Testis (tissue), 2 donors: ENCODE measurements at regions not wholly inside any gene's neighbourhood (a gene's known extent, or its start where the extent isn't known, plus 50 kb on each side); places are given as distances from the start of the nearest gene placed in this dataset.

Source experiments
- DNase-seq: peaks from one replicate; pipeline ENCODE4 v3.0.0-alpha.2; 2019
- H3K27ac ChIP-seq, 2 donors: fragments of 200-600 bp; sonication (generic); one replicate each; pipeline ENCODE4 v1.5.1; 2019
- H3K27me3 ChIP-seq: fragments of 200-600 bp; sonication (generic); one replicate; pipeline ENCODE4 v1.5.1; 2019
- H3K36me3 ChIP-seq: fragments of 200-600 bp; sonication (generic); one replicate; pipeline ENCODE4 v1.5.1; 2017; ENCODE audit warnings: low read depth; ENCODE audit errors: missing control alignments
- H3K4me1 ChIP-seq: fragments of 200-600 bp; sonication (generic); one replicate; pipeline ENCODE4 v1.5.1; 2019
- H3K4me3 ChIP-seq, 2 donors: fragments of 200-600 bp; sonication (generic); one replicate each; pipeline ENCODE4 v1.5.1; 2017 to 2019
- H3K9me3 ChIP-seq: fragments of 200-600 bp; sonication (generic); one replicate; pipeline ENCODE4 v1.5.1; 2017
- CTCF ChIP-seq, 3 experiments: fragments of 450-650 bp in 2 of 3; fragments of 200-600 bp in 1 of 3; sonication (generic) in 1 of 3; IDR thresholded peaks; one replicate each; pipeline ENCODE4 v1.5.1; 2016 to 2019; ENCODE audit warnings: antibody characterized with exemption in 3 of 3, mild to moderate bottlenecking in 2 of 3, moderate library complexity in 1 of 3
- POLR2A ChIP-seq: fragments of 450-650 bp; IDR thresholded peaks from one replicate; pipeline ENCODE4 v1.6.1; 2017; ENCODE audit warnings: antibody characterized with exemption, mild to moderate bottlenecking, moderate library complexity
- WGBS, 2 donors: methylation state at CpG; one replicate each; pipeline ENCODE4 v1.1.5; 2018; 5-methylcytosine and 5-hydroxymethylcytosine counted together
- intact Hi-C: fragments of 100-400 bp; cut with DNase I; formaldehyde crosslinking; loops from one replicate; pipeline ENCODE4 v1.15.1; 2023; ENCODE audit warnings: low total_unique reads

- 78 to 82% methylated on average over 3 of the region's 3 CpGs for WGBS, 2 donors
- H3K27me3 ChIP-seq, result no peaks in the 10 kb centered on the region
- H3K4me1 ChIP-seq, result no peaks in the 10 kb centered on the region
- intact Hi-C loops, result no loop called here
- H3K9me3 ChIP-seq, result no peaks in the 10 kb centered on the region
- TF ChIP-seq CTCF (IDR thresholded peaks at IDR 0.05), result no peak
- TF ChIP-seq POLR2A, result no peak
- DNase-seq, result no peak
- no peaks in the 10 kb centered on the region for H3K36me3 ChIP-seq
- no peak overlapping the region for H3K27ac ChIP-seq
- no peak overlapping the region for H3K4me3 ChIP-seq
Measured at GRCh38 chr5:136522217-136522956, 157.0 kb upstream of the TRPC7 start.

- no peak for DNase-seq
- no peaks in the 10 kb centered on the region for H3K36me3 ChIP-seq
- TF ChIP-seq CTCF (IDR thresholded peaks at IDR 0.05), result no peak
- no peak for TF ChIP-seq POLR2A
- intact Hi-C loops, result no loop called here
- no peaks in the 10 kb centered on the region for H3K9me3 ChIP-seq
- no peak overlapping the region for H3K27ac ChIP-seq
- H3K27me3 ChIP-seq, result no peaks in the 10 kb centered on the region
- no peak overlapping the region for H3K4me3 ChIP-seq
- no peaks in the 10 kb centered on the region for H3K4me1 ChIP-seq
Measured at GRCh38 chr5:136521696-136522095, 156.4 kb upstream of the TRPC7 start.

- H3K36me3 ChIP-seq, result no peaks in the 10 kb centered on the region
- H3K27ac ChIP-seq, result no peak overlapping the region
- H3K4me3 ChIP-seq, result no peak overlapping the region
- no peak for DNase-seq
- 83 to 85% methylated on average over 3 of the region's 3 CpGs for WGBS, 2 donors
- no peaks in the 10 kb centered on the region for H3K27me3 ChIP-seq
- no peaks in the 10 kb centered on the region for H3K9me3 ChIP-seq
- H3K4me1 ChIP-seq, result no peaks in the 10 kb centered on the region
- TF ChIP-seq CTCF (IDR thresholded peaks at IDR 0.05) (no peak), POLR2A (no peak)
- intact Hi-C loops, result no loop called here
Measured at GRCh38 chr5:136518814-136519213, 153.5 kb upstream of the TRPC7 start.

GRCh38 chr5:136518174-136518573 lies 152.8 kb upstream of the TRPC7 start:
- Histone ChIP-seq H3K27me3 (no peaks in the 10 kb centered on the region), H3K4me3 (no peak overlapping the region), H3K4me1 (no peaks in the 10 kb centered on the region), H3K9me3 (no peaks in the 10 kb centered on the region), H3K36me3 (no peaks in the 10 kb centered on the region), H3K27ac (no peak overlapping the region)
- DNase-seq, result no peak
- 82 to 96% methylated on average over 1 of the region's 1 CpG for WGBS, 2 donors
- TF ChIP-seq POLR2A (no peak), CTCF (IDR thresholded peaks at IDR 0.05) (no peak)
- intact Hi-C loops, result no loop called here

GRCh38 chr5:136517755-136518154 lies 152.4 kb upstream of the TRPC7 start:
- no peak overlapping the region for H3K4me3 ChIP-seq
- H3K27ac ChIP-seq, result no peak overlapping the region
- H3K4me1 ChIP-seq, result no peaks in the 10 kb centered on the region
- no peaks in the 10 kb centered on the region for H3K9me3 ChIP-seq
- H3K27me3 ChIP-seq, result no peaks in the 10 kb centered on the region
- no peak for TF ChIP-seq POLR2A
- TF ChIP-seq CTCF (IDR thresholded peaks at IDR 0.05), result no peak
- intact Hi-C loops, result no loop called here
- no peak for DNase-seq
- H3K36me3 ChIP-seq, result no peaks in the 10 kb centered on the region
- 0 to 83% methylated on average over 1 of the region's 1 CpG for WGBS, 2 donors
